OCI-LY1 (cell line): ENCODE measurements at regions not wholly inside any gene's neighbourhood (a gene's known extent, or its start where the extent isn't known, plus 50 kb on each side); places are given as distances from the start of the nearest gene placed in this dataset.

Source experiments
- H2AFZ ChIP-seq: fragments of 200-600 bp; sonication (generic), shearing (Covaris generic); 2 replicates; pipeline ENCODE4 v1.6.0; 2014; ENCODE audit warnings: antibody characterized with exemption, mild to moderate bottlenecking, low read length
- H3F3A ChIP-seq: fragments of 200-600 bp; sonication (generic), shearing (Covaris generic); 2 replicates; pipeline ENCODE4 v1.6.0; 2014; ENCODE audit warnings: mild to moderate bottlenecking, antibody characterized with exemption, low read length, moderate library complexity; ENCODE audit not compliant: insufficient read depth
- H3K27ac ChIP-seq: fragments of 200-600 bp; sonication (generic); 2 replicates; pipeline ENCODE4 v1.5.1; 2014; ENCODE audit warnings: low read length, mixed run types, mild to moderate bottlenecking, low read depth; ENCODE audit not compliant: poor library complexity, severe bottlenecking
- H3K27me3 ChIP-seq: fragments of 200-600 bp; sonication (generic); 2 replicates; pipeline ENCODE4 v1.6.0; 2014; ENCODE audit warnings: antibody characterized with exemption, mild to moderate bottlenecking, low read length, moderate library complexity; ENCODE audit not compliant: insufficient read depth
- H3K36me3 ChIP-seq: fragments of 200-600 bp; sonication (generic); 2 replicates; pipeline ENCODE4 v1.6.1; 2014; ENCODE audit warnings: mild to moderate bottlenecking, antibody characterized with exemption, low read length, moderate library complexity, mixed read lengths; ENCODE audit not compliant: insufficient read depth
- H3K4me1 ChIP-seq: fragments of 200-600 bp; sonication (generic); 2 replicates; pipeline ENCODE4 v1.5.1; 2014; ENCODE audit warnings: mild to moderate bottlenecking, low read length, moderate library complexity; ENCODE audit not compliant: insufficient read depth, severe bottlenecking
- H3K4me2 ChIP-seq: fragments of 200-600 bp; sonication (generic), shearing (Covaris generic); 2 replicates; pipeline ENCODE4 v1.6.1; 2014; ENCODE audit warnings: low read length
- H3K4me3 ChIP-seq: fragments of 200-600 bp; sonication (generic); 2 replicates; pipeline ENCODE4 v1.5.1; 2014; ENCODE audit warnings: low read length, low read depth, mild to moderate bottlenecking, mixed read lengths; ENCODE audit not compliant: poor library complexity, severe bottlenecking
- H3K79me2 ChIP-seq: fragments of 200-600 bp; shearing (Covaris generic); 2 replicates; pipeline ENCODE4 v1.6.1; 2016; ENCODE audit warnings: mixed run types, low read length, mixed read lengths; ENCODE audit not compliant: insufficient read depth
- H3K9ac ChIP-seq: fragments of 200-600 bp; sonication (generic), shearing (Covaris generic); 2 replicates; pipeline ENCODE4 v1.6.1; 2014; ENCODE audit warnings: mild to moderate bottlenecking, low read length, mixed read lengths
- H3K9me2 ChIP-seq: fragments of 200-600 bp; sonication (generic), shearing (Covaris generic); 2 replicates; pipeline ENCODE4 v1.6.1; 2014; ENCODE audit warnings: low read depth, mild to moderate bottlenecking, low read length, mixed read lengths
- H3K9me3 ChIP-seq: fragments of 200-600 bp; shearing (Covaris generic); 2 replicates; pipeline ENCODE4 v1.6.1; 2014; ENCODE audit warnings: low read length, mixed read lengths
- H4K20me1 ChIP-seq: fragments of 200-600 bp; sonication (generic), shearing (Covaris generic); 2 replicates; pipeline ENCODE4 v1.6.0; 2016; ENCODE audit warnings: mild to moderate bottlenecking, low read length; ENCODE audit not compliant: insufficient read depth
- EZH2 ChIP-seq: fragments of 200-600 bp; sonication (generic), shearing (Covaris generic); IDR thresholded peaks from 2 replicates; pipeline ENCODE4 v1.8.0; 2017; ENCODE audit warnings: borderline replicate concordance, mixed run types, mild to moderate bottlenecking, antibody characterized with exemption, low read length, moderate library complexity, mixed read lengths
- TF ChIP-seq, protein P1 (sequence below): fragments of 200-600 bp; sonication (generic), shearing (Covaris generic); IDR thresholded peaks from 2 replicates; pipeline ENCODE4 v1.5.1; 2017; ENCODE audit warnings: mild to moderate bottlenecking, antibody characterized with exemption, low read length, moderate library complexity, mixed read lengths

GRCh38 chr16:62965831-62966230, 929.6 kb upstream of the CDH8 start:
- H3F3A ChIP-seq: no peaks in the 10 kb centered on the region
- H4K20me1 ChIP-seq: no peaks in the 10 kb centered on the region
- no peak overlapping the region for H3K4me2 ChIP-seq
- H3K4me1 ChIP-seq: no peaks in the 10 kb centered on the region
- H3K27ac ChIP-seq: no peak overlapping the region
- H3K4me3 ChIP-seq: no peak overlapping the region
- H3K79me2 ChIP-seq: no peaks in the 10 kb centered on the region
- no peaks in the 10 kb centered on the region for H3K36me3 ChIP-seq
- no peak overlapping the region for H3K9ac ChIP-seq
- TF ChIP-seq, protein P1, sequence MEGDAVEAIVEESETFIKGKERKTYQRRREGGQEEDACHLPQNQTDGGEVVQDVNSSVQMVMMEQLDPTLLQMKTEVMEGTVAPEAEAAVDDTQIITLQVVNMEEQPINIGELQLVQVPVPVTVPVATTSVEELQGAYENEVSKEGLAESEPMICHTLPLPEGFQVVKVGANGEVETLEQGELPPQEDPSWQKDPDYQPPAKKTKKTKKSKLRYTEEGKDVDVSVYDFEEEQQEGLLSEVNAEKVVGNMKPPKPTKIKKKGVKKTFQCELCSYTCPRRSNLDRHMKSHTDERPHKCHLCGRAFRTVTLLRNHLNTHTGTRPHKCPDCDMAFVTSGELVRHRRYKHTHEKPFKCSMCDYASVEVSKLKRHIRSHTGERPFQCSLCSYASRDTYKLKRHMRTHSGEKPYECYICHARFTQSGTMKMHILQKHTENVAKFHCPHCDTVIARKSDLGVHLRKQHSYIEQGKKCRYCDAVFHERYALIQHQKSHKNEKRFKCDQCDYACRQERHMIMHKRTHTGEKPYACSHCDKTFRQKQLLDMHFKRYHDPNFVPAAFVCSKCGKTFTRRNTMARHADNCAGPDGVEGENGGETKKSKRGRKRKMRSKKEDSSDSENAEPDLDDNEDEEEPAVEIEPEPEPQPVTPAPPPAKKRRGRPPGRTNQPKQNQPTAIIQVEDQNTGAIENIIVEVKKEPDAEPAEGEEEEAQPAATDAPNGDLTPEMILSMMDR: no peak
- no peak for TF ChIP-seq EZH2
- H3K9me3 ChIP-seq: no peaks in the 10 kb centered on the region
- no peaks in the 10 kb centered on the region for H3K27me3 ChIP-seq
- no peaks in the 10 kb centered on the region for H3K9me2 ChIP-seq
- no peak overlapping the region for H2AFZ ChIP-seq

DNA sequence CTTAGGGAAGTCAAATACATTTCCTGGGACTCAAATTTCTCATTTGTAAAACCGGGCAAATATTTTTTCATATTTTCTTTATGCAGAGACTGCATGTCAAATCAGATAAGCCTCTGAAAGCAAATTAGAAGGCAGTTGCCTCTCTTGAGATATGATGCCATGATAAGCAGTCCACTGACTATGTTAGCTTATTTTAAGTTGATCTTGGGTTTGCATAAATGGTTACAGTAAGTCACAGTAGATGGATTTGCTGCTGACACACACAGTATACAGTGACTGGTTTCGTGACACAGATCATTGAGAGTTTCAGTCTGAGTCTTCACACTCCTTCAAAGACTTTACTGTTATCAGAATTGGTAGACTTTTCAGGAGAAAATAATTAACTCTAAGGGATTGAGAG, 927.6 kb upstream of the CDH8 start:
- Histone ChIP-seq H3K9me2 (no peaks in the 10 kb centered on the region), H2AFZ (no peak overlapping the region), H3K79me2 (no peaks in the 10 kb centered on the region), H3K4me2 (no peak overlapping the region), H3K9ac (no peak overlapping the region), H3K27me3 (no peaks in the 10 kb centered on the region), H4K20me1 (no peaks in the 10 kb centered on the region), H3K4me1 (no peaks in the 10 kb centered on the region), H3F3A (no peaks in the 10 kb centered on the region), H3K36me3 (no peaks in the 10 kb centered on the region), H3K27ac (no peak overlapping the region), H3K9me3 (no peaks in the 10 kb centered on the region), H3K4me3 (no peak overlapping the region)
- TF ChIP-seq EZH2: no peak
- TF ChIP-seq, protein P1: no peak

- Histone ChIP-seq H2AFZ (no peak overlapping the region), H3K27me3 (no peaks in the 10 kb centered on the region), H3K27ac (no peak overlapping the region), H3F3A (no peaks in the 10 kb centered on the region), H3K4me1 (no peaks in the 10 kb centered on the region), H3K9ac (no peak overlapping the region), H3K79me2 (no peaks in the 10 kb centered on the region), H3K9me3 (no peaks in the 10 kb centered on the region), H4K20me1 (no peaks in the 10 kb centered on the region), H3K9me2 (no peaks in the 10 kb centered on the region; the same call in 1 of the 2 replicates), H3K4me2 (no peak overlapping the region), H3K36me3 (no peaks in the 10 kb centered on the region), H3K4me3 (no peak overlapping the region)
- TF ChIP-seq, protein P1: no peak
- no peak for TF ChIP-seq EZH2
These were observed 918.8 kb upstream of the CDH8 start for GRCh38 chr16:62955033-62955349.
